ENCODE measurements at regions not wholly inside any gene's neighbourhood (a gene's known extent, or its start where the extent isn't known, plus 50 kb on each side); places are given as distances from the start of the nearest gene placed in this dataset.

DNA sequence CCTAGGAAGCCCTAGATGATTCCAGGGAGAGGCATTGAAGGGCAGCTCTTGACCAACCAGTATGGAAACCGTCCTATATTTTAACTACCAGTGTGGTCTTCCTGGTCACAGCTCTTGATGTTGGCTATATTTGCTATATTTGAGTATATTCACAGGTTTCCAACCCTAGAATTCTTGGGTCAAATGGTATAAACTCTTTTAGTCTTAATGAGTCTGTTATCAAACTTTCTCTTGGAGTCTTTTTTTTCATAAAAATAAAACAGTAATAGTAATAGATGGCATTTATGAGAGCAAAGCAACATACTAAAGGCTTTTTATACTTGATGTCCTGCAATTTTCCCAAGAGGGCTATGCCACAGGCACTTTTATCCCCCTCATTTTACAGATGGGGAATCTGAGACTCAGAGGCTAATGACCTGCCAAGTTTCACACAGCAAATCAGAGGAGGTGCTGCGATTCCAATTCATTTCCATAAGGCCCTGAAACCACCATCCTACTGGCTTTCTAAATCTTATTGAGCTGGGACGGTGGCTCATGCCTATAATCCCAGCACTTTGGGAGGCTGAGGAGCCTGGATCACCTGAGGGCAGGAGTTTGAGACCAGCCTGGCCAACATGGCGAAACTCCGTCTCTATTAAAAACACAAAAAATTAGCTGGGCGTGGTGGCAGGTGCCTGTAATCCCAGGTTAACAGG lies 217.2 kb upstream of the ZNF217 start:
- TF ChIP-seq TAF1 (IDR thresholded peaks at IDR 0.05; ENCODE audit: low read depth, low read length) (no peak), POLR2AphosphoS5 (IDR thresholded peaks at IDR 0.05; ENCODE audit: low read depth, low read length) (no peak), SPI1 (IDR thresholded peaks at IDR 0.05; ENCODE audit: low read depth, low read length) (no peak), POLR2A (IDR thresholded peaks at IDR 0.05; ENCODE audit: low read depth, low read length) (no peak), POU2F2 (IDR thresholded peaks at IDR 0.05; ENCODE audit: low read depth, low read length) (no peak)
